ENCODE measurements at regions not wholly inside any gene's neighbourhood (a gene's known extent, or its start where the extent isn't known, plus 50 kb on each side); places are given as distances from the start of the nearest gene placed in this dataset.
A peak's percentile ranks its signal among the peaks of the same experiment; 100 is the strongest.

DNA sequence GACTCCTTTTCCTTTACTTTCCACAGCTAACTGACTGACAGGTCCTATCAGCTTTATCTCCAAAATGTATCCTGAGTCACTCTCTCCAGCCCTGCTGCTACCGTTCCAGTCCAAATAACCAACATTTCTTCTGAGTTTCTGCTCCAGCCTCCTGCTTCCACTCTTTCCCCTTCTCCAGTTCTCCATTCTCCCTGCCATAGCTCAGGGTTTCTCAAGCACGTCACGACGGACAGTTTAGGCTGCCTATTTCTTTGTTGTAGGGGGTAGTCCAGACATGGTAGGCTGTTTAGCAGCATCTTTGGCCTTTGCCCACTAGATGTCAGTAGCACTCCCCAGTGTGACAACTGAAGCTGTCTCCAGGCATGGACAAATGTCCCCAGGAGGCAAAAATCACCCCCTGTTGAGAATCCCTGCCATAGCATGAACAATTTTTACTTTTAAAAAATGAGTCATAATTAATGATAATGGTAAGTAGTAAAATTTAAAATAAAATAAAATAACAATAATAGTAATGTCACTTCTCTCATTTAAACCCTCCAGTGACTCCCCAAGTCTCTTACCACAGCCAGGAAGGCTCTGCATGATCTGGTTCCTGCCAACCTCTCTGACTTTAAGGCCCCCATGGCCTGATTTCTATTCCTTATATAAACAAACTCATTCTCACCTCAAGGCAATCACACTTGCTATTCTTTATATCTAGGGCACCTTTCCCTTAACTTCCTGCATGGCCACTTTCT, 105.4 kb upstream of the FER start:
- peak; percentile 71 for DNase-seq

DNA sequence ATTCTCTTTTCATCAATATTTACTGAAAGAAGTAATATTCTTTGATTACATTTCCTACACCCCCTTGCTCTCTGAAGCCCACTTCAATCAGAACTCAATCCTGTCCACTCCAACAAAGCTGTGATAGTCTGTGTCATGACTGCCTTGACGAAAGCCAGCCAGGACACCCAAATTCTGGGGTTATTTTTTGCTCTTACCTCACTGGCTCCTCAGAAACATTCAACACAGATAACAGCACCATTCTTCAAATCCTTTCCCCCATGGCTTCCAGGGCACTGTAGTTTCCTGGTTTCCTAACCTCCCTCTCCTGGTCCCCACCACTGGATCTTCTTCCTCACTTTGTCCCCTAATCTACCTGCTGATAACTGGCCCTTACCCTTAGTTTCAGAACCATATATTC, 106.1 kb upstream of the FER start:
- no peak for DNase-seq

DNA sequence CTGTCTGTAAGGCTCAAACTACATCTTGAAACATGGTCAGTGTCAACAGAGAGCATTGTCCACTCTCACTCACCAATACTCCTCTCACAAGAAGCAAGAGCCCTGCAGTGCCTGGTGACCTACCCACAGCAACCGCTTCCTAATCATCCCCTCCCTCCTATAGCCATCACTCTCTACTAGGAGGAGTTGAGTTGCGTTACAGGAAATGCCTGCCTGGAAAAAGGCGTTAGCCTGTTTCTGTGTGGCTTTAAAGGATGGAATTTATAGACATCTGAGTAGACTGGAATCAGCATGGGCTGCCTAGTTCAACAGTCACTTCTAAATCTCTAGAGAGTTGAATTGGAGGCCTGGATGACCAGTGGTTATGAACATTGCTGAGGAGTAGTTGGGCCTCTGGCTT, 108.3 kb upstream of the FER start:
- no peak for DNase-seq

DNA sequence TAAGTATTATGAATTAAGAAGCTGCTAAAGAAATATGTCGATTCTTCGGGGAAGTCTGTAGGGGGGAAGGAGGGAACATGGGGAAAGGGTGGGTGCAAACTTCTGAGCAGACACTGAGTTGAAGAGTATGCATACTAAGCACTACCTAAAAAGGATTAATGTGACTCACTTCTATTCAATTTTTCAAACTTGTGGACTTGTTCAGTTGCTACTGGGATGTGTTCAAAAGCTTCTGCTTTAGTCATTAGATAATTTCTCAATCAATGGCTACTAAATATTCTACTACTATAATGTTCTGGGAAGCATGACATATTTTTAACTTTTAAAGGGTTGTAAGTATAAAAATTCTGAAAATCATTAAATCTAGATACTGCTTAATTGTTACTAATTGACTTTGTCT, 109.7 kb upstream of the FER start:
- no peak for DNase-seq

DNA sequence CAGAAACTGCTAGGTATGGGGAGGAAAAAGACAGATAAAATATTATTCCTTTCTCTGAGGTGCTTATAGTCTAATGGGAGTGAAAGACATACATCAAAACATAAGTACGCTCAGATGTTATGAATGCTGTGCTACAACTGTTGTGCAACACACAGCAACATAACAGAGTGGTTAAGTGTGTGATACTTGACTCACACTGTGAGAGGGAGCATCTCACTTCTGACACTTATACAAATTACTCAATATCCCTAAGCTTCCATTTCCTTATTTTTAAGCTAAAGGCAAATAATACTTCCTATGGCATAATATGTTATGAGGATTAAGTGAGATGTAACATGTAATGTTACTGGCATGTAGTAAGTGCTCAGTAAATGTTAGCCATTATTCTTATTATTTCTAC, 110.6 kb upstream of the FER start:
- no peak for DNase-seq

DNA sequence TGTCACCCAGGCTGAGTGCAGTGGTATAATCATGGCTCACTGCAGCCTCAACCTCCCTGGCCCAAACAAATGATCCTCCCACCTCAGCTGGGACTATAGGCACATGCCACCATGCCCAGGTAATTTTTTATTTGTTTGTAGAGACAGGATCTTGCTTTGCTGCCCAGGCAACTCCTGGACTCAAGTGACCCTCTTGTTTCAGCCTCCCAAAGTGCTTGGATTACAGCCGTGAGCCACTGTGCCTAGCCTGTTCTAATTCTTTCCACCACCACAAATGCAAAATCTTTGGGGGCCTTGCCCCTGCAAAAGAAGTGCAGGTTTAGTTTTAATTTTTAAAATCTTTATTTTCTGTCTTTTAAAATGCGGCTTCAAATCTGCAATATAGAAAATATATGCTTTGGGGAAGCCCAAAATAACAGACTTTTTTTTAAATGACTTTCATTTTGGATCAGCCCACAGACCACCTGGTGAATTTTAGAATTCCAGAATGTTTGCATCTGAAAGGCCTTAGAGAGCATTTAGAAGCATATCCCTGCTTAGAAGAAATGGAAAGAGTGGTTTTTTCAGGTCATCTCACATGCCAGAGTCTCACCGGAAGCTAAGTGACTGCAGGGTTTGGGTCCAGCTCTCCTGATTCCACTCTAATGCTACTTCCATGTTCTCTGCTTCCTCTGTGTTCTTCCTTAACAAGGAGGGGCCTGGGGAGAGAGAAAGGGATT, 111.4 kb upstream of the FER start:
- no peak for DNase-seq

DNA sequence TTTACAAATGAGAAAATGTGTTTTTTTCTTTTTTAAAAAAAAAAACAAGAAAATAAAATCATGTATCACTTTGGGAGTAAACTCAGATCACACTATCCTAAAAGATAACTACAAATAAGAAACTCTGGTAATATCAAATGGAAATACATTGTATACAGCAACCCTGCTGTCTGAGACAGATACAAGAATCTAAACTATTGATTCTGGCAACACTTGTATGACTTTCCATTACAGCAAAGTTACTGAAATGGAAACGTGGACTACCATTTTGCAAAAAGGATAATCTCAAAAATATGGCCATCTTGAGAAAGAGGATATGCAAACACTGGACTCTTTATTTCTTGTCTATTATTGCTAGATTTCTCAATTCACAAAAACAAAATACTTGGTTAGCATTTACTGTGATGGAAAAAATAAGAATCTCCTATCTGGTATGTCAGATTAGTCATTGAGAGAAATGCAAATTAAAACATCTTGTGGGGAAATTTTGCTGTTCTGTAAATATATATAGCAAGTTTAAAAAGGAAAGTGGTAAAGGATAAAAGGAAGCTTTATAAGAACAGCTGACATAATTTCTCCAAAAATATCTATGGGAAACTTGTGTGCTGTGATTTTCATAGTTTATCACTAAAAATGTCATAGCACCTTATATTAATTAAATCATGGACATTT, 112.9 kb upstream of the FER start:
- DNase-seq, result no peak

DNA sequence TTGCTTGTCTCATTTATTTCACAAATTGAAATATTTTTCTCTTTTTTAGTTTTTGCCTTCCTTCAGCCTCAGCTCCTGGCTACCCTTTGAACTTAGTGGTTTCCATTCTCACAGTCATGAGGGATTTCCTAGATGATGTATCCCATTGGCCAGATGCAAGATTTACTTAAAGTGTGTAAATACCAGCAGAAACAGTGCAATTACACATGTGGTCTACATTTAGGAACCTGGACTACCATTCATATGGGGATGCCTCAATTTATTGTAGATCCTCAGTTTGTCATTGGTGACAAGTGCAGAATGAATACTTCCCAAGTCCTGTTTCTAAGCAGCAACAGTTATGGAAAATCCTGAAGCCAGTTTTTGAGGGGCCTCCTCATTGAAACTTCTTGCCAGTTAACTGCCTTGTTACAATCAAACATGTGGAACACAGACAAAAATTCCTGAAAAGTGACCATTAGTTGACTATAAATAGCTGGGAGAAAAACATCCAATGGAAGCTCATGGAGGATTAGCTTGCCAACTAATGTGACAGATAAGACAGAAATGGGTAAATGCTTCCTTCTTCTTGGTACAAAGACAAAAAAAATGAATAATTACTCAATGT, 113.6 kb upstream of the FER start:
- DNase-seq, result no peak

DNA sequence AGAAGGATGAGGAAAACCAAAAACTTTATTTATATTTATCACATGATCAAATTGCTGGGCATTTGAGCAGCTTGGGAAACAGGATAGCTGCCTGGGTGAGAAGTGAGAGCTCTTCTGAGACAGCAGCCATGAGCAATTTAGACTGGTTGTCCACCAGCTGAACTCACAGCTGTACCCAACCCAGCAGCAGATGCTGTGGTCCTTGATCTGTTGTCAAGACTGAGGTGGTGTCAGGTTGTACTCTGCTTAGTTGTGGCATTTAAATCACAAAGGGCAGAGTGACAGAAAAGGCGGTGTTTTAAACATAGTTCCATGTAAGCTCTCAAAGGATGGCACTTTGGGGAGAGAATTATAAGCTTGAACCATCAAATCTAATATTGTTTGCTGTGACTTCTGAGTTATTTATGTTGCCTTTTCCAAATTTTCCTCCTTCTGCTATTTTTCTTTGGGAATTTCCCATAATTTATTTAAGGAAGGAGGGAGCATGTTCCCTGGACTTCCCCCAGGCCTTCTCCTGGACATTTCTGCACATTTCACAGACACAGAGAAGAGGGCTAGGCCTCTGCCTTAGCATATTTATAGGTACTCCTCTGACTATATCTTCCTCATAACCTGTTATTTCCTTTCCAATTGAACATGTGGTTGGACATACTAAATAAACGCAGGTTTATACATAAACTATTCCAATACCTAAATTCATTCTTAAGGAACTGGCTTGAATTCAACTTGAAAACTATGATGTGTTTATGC, 117.7 kb upstream of the FER start:
- no peak for DNase-seq

DNA sequence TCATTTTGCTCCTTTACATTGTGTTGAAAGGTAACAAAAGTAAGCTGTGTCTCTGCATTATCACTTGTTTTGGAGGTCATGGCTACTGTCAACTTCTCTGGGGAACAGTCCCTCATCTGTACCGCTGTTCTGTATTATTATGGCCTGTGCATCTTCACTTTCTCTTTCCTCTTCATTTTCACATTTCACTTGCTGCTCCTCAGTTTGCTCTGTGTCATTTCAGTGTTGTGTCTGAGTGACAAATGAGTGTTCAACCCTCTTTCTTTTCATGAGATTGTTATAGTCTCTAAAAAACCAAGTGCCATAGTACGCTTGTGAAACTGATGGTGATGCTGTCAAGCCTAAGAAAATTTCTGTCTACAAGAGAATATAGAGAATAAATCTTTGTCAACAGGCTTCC, 122.0 kb upstream of the FER start:
- DNase-seq, result no peak

DNA sequence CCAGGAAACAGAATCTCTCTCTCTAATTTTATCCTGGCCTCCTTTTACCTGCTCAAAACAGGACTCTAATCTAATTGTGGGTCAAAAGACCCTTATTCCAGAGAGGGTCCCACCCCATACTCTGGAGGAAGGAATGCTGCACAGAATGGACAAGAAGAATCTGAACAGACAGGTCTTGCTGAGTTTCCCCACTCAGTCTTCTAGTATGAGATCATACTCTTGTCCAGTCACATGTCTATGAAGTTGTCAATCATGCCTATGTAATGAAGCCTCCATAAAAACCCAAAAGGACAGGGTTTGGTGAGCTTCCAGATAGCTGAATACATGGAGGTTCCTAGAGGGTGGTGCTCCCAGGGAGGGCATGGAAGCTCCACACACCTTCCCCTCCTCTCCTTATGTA, 123.9 kb upstream of the FER start:
- no peak for DNase-seq

DNA sequence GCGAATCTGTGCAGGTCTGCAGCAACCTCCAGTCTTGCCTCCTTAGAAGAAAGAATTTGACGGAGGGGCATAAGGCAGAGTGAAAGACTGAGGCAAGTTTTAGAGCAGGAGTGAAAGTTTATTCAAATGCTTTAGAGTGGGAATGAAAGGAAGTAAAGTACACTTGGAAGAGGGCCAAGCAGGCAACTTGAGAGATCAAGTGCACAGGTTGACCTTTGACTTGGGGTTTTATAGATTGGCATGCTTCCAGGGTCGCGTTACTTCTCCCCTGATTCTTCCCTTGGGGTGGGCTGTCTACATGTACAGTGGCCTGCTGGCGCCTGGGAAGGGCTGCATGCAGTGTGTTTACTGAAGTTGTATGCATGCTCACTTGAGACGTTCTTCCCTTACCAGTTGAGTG, 127.2 kb upstream of the FER start:
- DNase-seq, result no peak

DNA sequence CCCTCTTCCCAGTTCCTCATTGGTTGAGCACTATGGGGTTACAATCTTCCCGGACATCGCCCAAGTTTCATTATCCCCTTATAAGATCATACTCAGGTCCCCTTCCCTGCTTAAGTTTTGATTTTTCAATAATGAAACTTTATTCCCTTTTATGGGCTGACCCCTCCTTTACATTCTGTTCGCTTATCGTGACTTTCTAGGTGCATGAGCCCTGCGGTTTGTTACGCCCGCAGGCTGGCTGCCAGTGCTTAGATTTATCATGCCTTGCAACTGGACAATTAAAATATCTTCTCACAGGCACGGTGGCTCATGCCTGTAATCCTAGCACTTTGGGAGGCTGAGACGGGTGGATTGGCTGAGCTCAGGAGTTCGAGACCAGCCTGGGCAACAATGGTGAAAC, 127.9 kb upstream of the FER start:
- no peak for DNase-seq

DNA sequence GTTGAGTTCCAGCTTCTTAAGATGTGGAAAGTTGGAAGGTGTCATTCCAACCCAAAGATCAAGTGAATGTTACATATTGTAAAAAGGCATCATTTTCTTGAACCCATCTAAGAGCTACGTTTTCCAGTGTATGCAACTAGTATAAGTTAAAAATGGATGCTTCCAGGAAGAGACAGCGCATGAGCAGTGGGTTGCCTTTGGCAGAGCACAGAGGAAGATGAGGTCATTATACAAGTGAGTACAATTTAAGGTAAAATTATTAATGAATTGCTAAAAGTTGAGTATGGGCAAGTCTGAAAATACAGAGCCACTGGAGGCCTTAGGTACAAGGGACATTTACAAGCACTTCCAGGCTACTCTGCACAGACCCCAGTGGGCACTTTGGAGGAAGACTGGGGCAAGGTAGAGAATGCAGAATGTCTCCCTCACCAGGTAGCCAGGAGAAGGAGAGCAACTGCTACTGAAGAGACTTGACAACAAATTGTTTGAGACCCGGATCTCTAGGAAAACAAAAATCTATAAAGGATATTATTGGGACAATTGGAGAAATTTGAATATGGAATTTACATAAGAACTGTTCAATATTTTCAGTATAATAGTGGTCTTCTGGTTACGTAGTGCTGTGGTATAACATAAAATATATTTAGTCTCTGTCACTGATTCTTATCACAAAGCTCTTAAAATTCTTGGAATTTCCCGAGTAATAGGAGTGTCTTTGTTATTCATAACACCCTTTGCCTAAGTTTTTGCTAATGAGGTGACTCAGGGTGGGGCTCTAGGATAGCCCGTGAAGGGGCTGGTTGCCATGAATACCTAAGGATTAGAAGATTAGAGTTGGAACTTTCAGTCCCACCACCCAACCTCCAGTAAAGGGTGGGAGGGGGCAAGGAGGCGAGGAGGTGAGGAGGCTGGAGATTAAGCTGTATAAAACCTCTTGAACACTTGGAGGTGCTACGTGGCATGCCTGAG, 129.9 kb upstream of the FER start:
- DNase-seq, result no peak

DNA sequence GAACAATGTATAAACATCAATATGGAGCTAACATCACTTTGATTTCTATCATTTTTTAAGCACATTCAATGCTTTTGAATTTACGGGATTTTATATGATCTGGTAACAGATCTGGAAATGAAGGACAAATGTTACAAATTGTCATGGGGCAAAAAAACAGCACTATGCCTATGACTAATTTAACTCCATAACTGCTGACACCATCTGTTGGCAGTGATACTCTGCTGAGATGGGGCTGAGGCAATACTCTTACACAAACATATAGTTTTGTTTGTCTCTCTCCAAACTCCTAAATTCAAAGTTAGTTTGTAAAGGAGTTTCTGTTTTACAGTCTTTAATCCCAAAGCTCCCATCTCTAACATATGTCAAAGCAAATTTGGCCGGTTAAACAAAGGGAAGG, 132.5 kb upstream of the FER start:
- no peak for DNase-seq

DNA sequence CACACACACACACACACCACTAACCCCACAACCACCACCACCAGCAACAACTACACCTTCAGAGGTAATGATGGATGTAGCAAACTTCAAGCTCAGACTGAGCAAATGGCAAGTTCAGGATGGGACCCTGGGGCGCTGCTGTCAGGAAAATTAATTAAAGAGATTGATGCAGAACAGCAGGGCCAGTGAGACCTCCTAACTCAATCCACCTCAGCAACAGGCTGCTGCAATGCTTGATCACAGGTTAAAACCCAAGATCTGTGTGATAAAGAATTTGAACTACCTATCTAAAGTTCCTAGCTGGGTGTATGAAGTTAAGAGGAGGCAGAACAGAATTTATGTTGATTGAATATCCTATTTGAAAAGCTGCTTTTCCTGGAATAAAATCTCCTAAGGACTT, 140.3 kb upstream of the FER start:
- no peak for DNase-seq

DNA sequence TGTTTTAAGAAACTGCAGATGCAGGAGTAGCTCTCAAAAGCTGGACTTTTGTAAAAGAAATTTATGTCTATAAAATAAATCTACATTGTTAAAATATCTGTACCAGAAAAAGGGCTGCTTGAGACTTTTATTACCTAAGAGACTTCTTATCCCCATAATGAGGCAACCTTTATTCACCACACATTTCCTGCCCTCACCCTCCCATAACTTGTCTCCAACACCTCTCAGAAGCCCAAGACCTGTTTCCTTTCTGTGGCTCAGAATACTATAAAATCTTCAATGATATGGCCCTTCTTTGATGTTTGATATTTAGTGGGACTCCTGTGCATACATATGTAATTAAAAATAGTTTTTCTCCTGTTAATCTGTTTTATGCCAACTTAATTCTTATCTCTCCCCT, 141.5 kb upstream of the FER start:
- DNase-seq, result no peak

DNA sequence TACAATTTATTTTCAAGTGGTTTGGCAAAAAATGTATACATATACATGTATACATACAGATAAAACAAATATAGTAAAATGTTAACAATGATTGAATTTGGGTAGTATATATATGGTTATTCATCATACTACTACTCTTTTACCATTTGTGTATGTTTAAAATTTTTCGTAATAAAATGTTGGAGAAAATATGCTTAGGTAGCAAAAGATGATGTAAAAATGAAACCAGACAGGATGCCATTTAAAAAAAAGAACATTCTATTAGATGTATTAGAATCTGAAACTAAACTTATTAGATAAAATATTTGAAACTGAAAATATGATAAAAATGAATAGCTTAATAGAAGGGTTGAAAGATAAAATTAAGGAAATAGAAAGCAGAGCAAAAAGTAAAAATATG, 144.9 kb upstream of the FER start:
- no peak for DNase-seq

DNA sequence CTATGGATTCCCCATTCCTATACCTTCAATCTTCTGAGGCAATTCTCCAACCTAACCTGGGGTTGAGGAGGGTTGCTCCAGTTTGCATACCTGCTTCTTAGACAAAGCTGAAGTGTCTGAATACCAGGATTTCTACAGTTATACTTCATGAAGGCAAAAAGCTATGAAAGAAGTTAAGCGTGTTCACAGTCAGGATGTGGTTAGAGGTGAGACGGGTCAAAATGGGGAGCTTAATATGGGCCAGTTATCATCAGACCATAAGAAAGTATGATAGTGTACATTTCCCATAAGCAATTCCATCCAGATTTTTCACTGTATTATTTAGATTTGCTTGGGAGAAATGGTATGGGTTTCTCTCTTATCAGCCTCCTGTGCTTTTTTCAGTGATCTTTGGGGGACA, 156.9 kb upstream of the FER start:
- no peak for DNase-seq

DNA sequence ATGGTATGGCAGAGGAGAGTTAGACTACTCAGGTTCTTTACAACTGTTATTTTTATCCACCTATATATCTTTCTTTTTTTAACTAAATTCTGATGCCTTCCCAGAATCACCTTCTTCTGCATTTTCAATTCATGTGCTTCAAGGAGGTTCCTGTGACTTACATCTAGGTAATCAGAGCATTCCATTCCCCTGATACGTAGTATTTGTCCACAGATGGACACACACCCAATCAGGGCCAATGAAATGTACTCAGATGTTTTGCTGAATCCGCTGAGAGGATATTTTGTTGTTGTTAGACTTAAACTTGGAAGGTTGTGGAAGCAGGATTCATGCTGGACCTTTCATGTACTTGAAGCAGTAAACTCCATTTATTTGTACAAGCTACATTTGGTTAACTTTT, 159.4 kb upstream of the FER start:
- no peak for DNase-seq

DNA sequence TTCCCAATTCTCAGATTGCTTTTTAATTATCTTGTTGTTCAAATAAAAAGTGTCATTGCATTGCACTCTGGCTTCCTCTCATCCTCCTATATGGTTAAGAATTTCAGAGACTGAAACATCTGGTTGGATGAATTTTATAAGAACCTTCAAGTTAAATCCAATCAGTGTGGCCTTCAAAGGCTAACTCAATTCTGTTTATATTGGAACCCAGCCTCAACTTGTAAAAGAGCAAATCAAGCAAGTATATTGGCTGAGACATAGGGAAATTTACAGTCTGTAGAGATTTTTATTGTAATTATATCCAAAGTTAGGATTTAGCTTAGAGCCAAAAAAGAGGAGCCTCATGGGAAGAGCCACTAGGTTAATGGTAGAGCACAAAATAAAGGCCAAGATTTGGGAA, 159.9 kb upstream of the FER start:
- DNase-seq, result no peak

DNA sequence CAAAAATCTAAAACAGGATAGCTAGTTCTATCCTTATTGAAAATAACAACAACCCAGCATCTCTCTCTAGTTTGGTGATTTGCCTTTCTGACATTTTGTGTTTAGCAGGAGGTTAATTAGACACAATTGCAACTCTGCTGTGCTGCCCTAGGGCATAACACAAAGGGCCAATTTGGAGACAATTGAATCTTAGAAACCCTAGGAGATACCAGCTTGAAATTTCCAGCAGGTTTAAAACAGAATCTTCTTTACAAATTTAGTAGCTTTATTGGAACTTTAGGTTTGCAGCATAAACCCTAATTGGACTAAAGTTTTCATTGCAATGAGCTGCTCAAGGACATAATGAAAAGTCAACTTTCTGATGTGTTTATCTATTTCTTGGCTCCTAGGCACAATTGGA, 166.7 kb upstream of the FER start:
- no peak for DNase-seq

All from activated CD8-positive, alpha-beta memory T cell treated with anti-CD3 and anti-CD28 coated beads for 24 hours (primary cell).